Testis (tissue), 2 donors: ENCODE measurements at regions not wholly inside any gene's neighbourhood (a gene's known extent, or its start where the extent isn't known, plus 50 kb on each side); places are given as distances from the start of the nearest gene placed in this dataset.

ENCODE experiments used
- CTCF ChIP-seq, 3 experiments: fragments of 450-650 bp in 2 of 3; fragments of 200-600 bp in 1 of 3; sonication (generic) in 1 of 3; IDR thresholded peaks; one replicate each; pipeline ENCODE4 v1.5.1; 2016 to 2019; ENCODE audit warnings: antibody characterized with exemption in 3 of 3, mild to moderate bottlenecking in 2 of 3, moderate library complexity in 1 of 3
- POLR2A ChIP-seq: fragments of 450-650 bp; IDR thresholded peaks from one replicate; pipeline ENCODE4 v1.6.1; 2017; ENCODE audit warnings: antibody characterized with exemption, mild to moderate bottlenecking, moderate library complexity

GRCh38 chr20:48298433-48298832, 513.2 kb upstream of the SULF2 start:
- TF ChIP-seq POLR2A, result no peak
- TF ChIP-seq CTCF (IDR thresholded peaks at IDR 0.05), result no peak
